PFSK-1 (cell line): ENCODE measurements at regions not wholly inside any gene's neighbourhood (a gene's known extent, or its start where the extent isn't known, plus 50 kb on each side); places are given as distances from the start of the nearest gene placed in this dataset.

Experiments
- FOXP2 ChIP-seq: optimal IDR thresholded peaks from 2 replicates; pipeline ENCODE3; 2011; ENCODE audit warnings: borderline replicate concordance, control low read depth, inconsistent platforms; ENCODE audit not compliant: insufficient read depth; ENCODE audit errors: extremely low read length, extremely low read depth
- POLR2AphosphoS5 ChIP-seq: IDR thresholded peaks from 2 replicates; pipeline ENCODE4 v1.6.1; 2012; ENCODE audit warnings: low read depth, mild to moderate bottlenecking, control low read depth, low read length, moderate library complexity
- REST ChIP-seq, 2 experiments: IDR thresholded peaks; 2 replicates each; pipeline versions ENCODE4 v1.6.1 to v1.8.0; 2011 to 2012; ENCODE audit warnings: low read depth in 2 of 2, low read length in 2 of 2, control low read depth in 1 of 2, inconsistent platforms in 1 of 2, mild to moderate bottlenecking in 1 of 2, moderate library complexity in 1 of 2; ENCODE audit not compliant: insufficient read depth in 1 of 2
- SIN3A ChIP-seq: IDR thresholded peaks from 2 replicates; pipeline ENCODE4 v1.6.1; 2012; ENCODE audit warnings: mild to moderate bottlenecking, low read length, moderate library complexity, borderline replicate concordance; ENCODE audit not compliant: insufficient read depth
- TAF1 ChIP-seq: IDR thresholded peaks from 2 replicates; pipeline ENCODE4 v1.6.1; 2012; ENCODE audit warnings: low read length, control low read depth, borderline replicate concordance; ENCODE audit not compliant: insufficient read depth

DNA sequence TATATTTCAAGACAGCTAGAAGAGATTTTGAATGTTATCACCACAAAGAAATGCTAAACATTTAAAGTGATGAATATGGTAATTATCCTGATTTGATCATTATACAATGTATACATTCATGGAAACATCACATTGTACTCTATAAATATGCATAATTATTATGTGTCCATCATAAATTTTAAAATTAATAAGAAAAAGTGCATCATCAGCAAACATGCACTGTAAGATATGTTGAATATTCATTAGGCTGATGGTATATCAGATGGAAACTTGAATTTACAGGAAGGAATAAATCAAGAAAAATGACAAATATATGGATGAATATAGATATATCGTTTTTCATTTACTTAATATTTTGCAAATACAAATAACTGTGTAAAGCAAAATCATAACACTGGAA lies 812.1 kb upstream of the INTU start:
- no peak for TF ChIP-seq TAF1
- no peak for TF ChIP-seq REST (IDR thresholded peaks at IDR 0.05; ENCODE audit: insufficient read depth in 1 of 2, low read depth in 2 of 2, low read length in 2 of 2)
- TF ChIP-seq FOXP2, result no peak
- TF ChIP-seq SIN3A, result no peak
- TF ChIP-seq POLR2AphosphoS5, result no peak

GRCh38 chr4:126821152-126821551 lies 811.6 kb upstream of the INTU start:
- TF ChIP-seq REST (IDR thresholded peaks at IDR 0.05; ENCODE audit: insufficient read depth in 1 of 2, low read depth in 2 of 2, low read length in 2 of 2), result no peak
- TF ChIP-seq FOXP2, result no peak
- TF ChIP-seq TAF1, result no peak
- TF ChIP-seq POLR2AphosphoS5, result no peak
- TF ChIP-seq SIN3A, result no peak

DNA sequence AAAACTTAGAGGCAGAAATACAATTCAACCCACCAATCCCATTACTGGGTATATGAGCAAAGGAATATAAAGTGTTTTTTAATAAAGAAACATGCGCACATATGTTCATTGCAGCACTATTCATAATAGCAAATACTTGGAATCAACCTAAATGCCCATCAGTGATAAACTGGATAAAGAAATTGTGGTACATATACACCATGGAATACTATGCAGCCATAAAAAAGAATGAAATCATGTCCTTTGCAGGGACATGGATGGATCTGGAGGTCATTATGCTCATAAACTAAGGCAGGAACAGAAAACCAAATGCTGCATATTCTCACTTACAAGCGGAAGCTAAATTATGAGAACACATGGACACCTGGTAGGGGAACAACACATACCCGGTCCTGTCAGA lies 807.7 kb upstream of the INTU start:
- TF ChIP-seq TAF1 (no peak), REST (IDR thresholded peaks at IDR 0.05; ENCODE audit: insufficient read depth in 1 of 2, low read depth in 2 of 2, low read length in 2 of 2) (no peak), POLR2AphosphoS5 (no peak), FOXP2 (no peak), SIN3A (no peak)

GRCh38 chr4:126827669-126828068 lies 805.1 kb upstream of the INTU start:
- TF ChIP-seq SIN3A (no peak), TAF1 (no peak), POLR2AphosphoS5 (no peak), REST (IDR thresholded peaks at IDR 0.05; ENCODE audit: insufficient read depth in 1 of 2, low read depth in 2 of 2, low read length in 2 of 2) (no peak), FOXP2 (no peak)

DNA sequence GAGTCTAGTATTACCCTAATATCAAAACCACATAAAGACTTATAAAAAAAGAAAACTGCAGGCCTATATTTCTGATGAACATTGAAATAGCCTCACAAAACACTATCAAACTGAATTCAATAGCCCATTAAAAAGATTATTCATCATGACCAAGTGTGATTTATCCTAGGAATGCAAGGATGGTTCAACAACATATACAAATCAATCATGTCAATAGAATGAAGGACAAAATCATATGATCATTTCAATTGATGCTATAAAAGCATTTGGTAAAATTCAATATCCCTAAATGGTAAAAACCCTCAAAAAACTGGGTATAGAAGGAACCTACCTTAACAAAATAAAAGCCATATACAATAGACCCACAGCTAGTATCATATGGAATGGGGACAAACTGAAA lies 797.9 kb upstream of the INTU start:
- TF ChIP-seq POLR2AphosphoS5 (no peak), FOXP2 (no peak)
